Thoracic aorta (tissue), 2 donors: ENCODE measurements at regions not wholly inside any gene's neighbourhood (a gene's known extent, or its start where the extent isn't known, plus 50 kb on each side); places are given as distances from the start of the nearest gene placed in this dataset.

ENCODE experiments used
- ATAC-seq: fragments of 150-250 bp; one replicate; pipeline ENCODE4 v1.8.0; 2017; ENCODE audit warnings: low read depth; ENCODE audit not compliant: insufficient number of reproducible peaks, low FRiP score
- DNase-seq: peaks from one replicate; pipeline ENCODE4 v3.0.0-alpha.2; 2020; ENCODE audit warnings: low spot score
- H3K27ac ChIP-seq, 2 donors: fragments of 200-600 bp; sonication (generic); 1 replicate in 1 of 2; 2 replicates in 1 of 2; pipeline ENCODE4 v1.5.1; 2016; ENCODE audit warnings: mild to moderate bottlenecking in 2 of 2, moderate library complexity in 2 of 2
- H3K27me3 ChIP-seq: fragments of 200-600 bp; sonication (generic); replicated peaks from 2 replicates; pipeline ENCODE4 v1.6.0; 2016; ENCODE audit warnings: mild to moderate bottlenecking; ENCODE audit not compliant: insufficient read depth
- H3K36me3 ChIP-seq: fragments of 200-600 bp; sonication (generic); one replicate; pipeline ENCODE4 v1.5.1; 2016
- H3K4me1 ChIP-seq, 2 donors: fragments of 200-600 bp; sonication (generic); 1 replicate in 1 of 2; 2 replicates in 1 of 2; pipeline versions ENCODE4 v1.5.1 to v1.6.0; 2016; ENCODE audit warnings: low read depth in 2 of 2, mild to moderate bottlenecking in 1 of 2; ENCODE audit not compliant: control insufficient read depth in 1 of 2
- H3K4me3 ChIP-seq: fragments of 200-600 bp; sonication (generic); 2 replicates; pipeline ENCODE4 v1.5.1; 2016; ENCODE audit warnings: mild to moderate bottlenecking
- H3K9me3 ChIP-seq: fragments of 200-600 bp; sonication (generic); 2 replicates; pipeline ENCODE4 v1.5.1; 2016
- TF ChIP-seq, protein P1 (sequence below): fragments of 200-600 bp; sonication (generic); IDR thresholded peaks from one replicate; pipeline ENCODE4 v1.5.1; 2019; ENCODE audit warnings: antibody characterized with exemption

DNA sequence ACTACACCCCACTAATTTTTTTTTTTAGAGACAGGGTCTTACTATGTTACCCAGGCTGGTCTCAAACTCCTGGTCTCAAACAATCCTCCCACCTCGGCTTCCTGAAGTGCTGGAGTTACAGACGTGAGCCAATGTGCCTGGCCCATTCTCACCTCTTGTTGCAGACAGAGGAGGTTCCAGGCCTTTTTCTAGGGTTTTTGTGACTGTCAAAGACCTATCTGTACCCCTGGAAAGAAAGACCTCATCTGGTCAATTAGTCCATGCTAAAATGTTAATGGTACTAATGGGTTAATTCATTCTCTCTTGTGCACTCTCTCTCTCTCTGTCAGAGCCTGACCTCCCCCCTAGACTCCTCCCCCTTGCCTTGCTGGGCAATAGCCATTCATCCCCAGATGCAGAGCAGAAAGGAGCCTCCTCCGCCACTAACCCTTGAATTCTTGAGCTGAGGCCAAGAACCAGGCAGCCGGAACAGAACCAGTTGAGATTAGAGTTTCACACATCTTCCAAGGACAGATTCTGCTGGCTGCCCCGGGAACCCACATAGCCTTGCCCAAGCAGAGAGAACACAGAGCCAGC is 209.7 kb downstream of the SKIDA1 start:
- no peak overlapping the region for H3K4me3 ChIP-seq
- peak; percentile 41 for DNase-seq
- peak overlapping the region in 1 of 2 donors; percentile 39 for H3K27ac ChIP-seq
- TF ChIP-seq, protein P1, sequence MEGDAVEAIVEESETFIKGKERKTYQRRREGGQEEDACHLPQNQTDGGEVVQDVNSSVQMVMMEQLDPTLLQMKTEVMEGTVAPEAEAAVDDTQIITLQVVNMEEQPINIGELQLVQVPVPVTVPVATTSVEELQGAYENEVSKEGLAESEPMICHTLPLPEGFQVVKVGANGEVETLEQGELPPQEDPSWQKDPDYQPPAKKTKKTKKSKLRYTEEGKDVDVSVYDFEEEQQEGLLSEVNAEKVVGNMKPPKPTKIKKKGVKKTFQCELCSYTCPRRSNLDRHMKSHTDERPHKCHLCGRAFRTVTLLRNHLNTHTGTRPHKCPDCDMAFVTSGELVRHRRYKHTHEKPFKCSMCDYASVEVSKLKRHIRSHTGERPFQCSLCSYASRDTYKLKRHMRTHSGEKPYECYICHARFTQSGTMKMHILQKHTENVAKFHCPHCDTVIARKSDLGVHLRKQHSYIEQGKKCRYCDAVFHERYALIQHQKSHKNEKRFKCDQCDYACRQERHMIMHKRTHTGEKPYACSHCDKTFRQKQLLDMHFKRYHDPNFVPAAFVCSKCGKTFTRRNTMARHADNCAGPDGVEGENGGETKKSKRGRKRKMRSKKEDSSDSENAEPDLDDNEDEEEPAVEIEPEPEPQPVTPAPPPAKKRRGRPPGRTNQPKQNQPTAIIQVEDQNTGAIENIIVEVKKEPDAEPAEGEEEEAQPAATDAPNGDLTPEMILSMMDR: no peak
- H3K36me3 ChIP-seq: no peaks in the 10 kb centered on the region
- H3K9me3 ChIP-seq: no peaks in the 10 kb centered on the region
- no peaks in the 10 kb centered on the region for H3K27me3 ChIP-seq
- peaks cover 4 to 19% of the 10 kb centered on the region in 2 donors for H3K4me1 ChIP-seq
- peak; percentile 68 for ATAC-seq

DNA sequence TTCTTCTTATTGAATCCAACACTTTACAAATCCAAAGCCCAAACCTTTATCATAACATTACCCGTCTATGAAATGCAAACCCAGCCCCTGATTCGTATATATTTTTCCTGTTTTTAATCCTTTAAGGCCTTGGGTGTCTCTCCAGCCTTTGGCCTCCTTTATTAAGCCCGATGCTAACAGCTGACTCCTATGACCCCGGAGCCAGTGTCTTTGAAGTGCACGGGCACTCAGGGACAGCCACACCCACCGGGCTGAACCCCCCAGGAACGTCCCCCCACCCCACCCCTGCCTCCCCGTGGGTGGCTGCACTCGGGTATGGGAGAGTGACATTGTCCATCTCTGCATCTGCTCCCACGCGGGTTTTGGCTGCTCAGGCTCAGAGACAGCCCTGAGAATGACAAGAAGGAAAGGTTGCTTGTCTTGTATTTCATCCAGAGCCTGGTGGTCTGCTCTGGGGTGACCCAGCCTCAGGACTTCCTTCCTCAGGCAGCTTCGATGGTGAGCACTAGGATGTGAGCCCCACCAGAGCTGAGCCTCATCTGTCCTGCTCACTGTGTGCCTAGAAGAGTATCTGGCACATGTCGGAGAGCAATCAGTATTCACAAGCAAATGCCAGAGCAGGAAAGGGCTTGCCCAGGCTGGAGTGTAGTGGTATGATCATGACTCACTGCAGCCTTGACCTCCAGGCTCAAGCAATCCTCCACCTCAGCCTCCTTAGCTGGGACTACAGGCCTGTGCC is 210.4 kb downstream of the SKIDA1 start:
- Histone ChIP-seq H3K4me3 (no peak overlapping the region), H3K27me3 (no peaks in the 10 kb centered on the region), H3K9me3 (no peaks in the 10 kb centered on the region), H3K36me3 (no peaks in the 10 kb centered on the region), H3K4me1 (peaks cover 4 to 19% of the 10 kb centered on the region in 2 donors), H3K27ac (peak overlapping the region in 1 of 2 donors; percentile 32)
- DNase-seq (no peak), ATAC-seq (no peak)
- TF ChIP-seq, protein P1: no peak

DNA sequence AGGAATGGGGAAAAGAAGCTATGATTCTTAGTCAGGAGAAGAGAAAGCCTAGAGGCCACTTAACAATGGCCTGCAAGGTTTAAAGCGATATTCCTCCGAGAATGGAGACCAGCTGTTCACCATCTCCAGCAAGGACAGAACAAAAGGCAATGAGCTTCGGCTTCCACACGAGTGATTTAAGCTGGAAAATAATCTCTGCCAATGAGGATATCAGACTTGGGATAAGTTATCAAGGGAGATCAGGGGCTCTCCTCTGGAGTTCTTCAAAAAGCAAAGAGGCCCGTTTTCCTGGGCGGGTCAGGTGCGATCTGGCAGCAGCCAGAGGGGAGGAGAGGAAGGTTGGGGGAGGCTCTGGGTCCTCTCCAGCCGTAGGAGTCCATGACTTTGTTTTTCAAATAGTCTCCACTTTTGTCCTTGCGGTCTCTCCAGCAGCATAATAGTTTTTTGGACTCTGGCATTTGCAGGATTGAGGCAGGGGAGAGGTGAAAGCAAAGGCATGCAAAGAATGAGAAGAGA is 211.3 kb downstream of the SKIDA1 start:
- TF ChIP-seq, protein P1: no peak
- no peak for ATAC-seq
- peaks cover 4 to 19% of the 10 kb centered on the region in 2 donors for H3K4me1 ChIP-seq

DNA sequence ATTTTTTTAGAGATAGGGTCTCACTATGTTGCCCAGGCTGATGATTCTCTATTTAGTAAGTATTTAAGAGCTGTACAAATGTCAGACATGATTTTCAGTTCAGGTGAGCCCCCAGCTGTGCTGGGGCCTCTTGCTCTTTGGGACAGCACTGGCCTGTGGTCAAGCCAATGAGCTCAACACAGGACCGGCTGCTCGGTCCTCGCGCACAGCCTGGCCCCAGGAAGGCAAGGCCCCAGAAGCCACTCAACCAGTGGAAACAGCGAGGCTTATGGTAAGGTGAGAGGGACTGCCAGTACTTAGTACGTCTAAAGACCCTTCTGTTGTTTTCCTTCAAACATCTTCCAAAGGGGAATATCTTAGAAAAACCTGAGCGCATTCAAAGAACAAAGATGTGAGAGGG is 211.8 kb downstream of the SKIDA1 start:
- Histone ChIP-seq H3K4me3 (no peak overlapping the region), H3K36me3 (no peaks in the 10 kb centered on the region), H3K27me3 (no peaks in the 10 kb centered on the region), H3K27ac (no peak overlapping the region), H3K4me1 (peaks cover 4 to 19% of the 10 kb centered on the region in 2 donors), H3K9me3 (no peaks in the 10 kb centered on the region)
- ATAC-seq: no peak
- DNase-seq: no peak
- TF ChIP-seq, protein P1: no peak

More for the DNA sequence above, 211.3 kb downstream of the SKIDA1 start:
- Histone ChIP-seq H3K36me3 (no peaks in the 10 kb centered on the region), H3K9me3 (no peaks in the 10 kb centered on the region), H3K27me3 (no peaks in the 10 kb centered on the region), H3K27ac (no peak overlapping the region), H3K4me3 (no peak overlapping the region)
- DNase-seq: no peak

DNA sequence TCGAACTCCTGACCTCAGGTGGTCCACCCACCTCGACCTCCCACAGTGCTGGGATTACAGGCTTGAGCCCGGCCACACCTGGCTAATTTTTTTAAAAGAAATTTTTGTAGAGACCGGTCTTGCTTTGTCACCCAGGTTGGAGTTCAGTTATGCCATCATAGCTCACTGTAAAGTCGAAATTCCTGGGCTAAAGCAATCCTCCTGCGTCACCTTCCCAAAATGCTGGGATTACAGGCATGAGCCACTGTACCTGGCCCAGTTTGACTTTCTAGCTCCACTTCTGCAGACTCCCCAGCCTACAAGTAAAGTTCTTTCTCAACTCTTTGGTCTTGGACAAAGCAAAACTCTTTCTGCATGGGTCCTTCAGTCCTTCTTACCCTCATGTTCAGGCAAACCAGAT is 214.1 kb downstream of the SKIDA1 start:
- no peak for ATAC-seq
- no peaks in the 10 kb centered on the region for H3K27me3 ChIP-seq
- no peaks in the 10 kb centered on the region for H3K9me3 ChIP-seq
- no peaks in the 10 kb centered on the region for H3K36me3 ChIP-seq
- peaks cover 4 to 19% of the 10 kb centered on the region in 2 donors for H3K4me1 ChIP-seq
- TF ChIP-seq, protein P1: no peak
- no peak overlapping the region for H3K27ac ChIP-seq
- no peak overlapping the region for H3K4me3 ChIP-seq
- DNase-seq: no peak
